A673 (cell line): ENCODE measurements at regions not wholly inside any gene's neighbourhood (a gene's known extent, or its start where the extent isn't known, plus 50 kb on each side); places are given as distances from the start of the nearest gene placed in this dataset.

Experiments
- EZH2 ChIP-seq: fragments of 200-600 bp; sonication (generic); IDR thresholded peaks from 2 replicates; pipeline ENCODE4 v1.6.1; 2017; ENCODE audit warnings: borderline replicate concordance, low read depth, mild to moderate bottlenecking, mixed read lengths, antibody characterized with exemption, low read length; ENCODE audit not compliant: poor library complexity, severe bottlenecking
- TF ChIP-seq, protein P1 (sequence below): fragments of 300-800, 200-600 bp; sonication (generic); conservative IDR thresholded peaks from 2 replicates; pipeline ENCODE4 v1.5.1; 2017; ENCODE audit warnings: low read depth, mild to moderate bottlenecking, antibody characterized with exemption, low read length, moderate library complexity, mixed read lengths

DNA sequence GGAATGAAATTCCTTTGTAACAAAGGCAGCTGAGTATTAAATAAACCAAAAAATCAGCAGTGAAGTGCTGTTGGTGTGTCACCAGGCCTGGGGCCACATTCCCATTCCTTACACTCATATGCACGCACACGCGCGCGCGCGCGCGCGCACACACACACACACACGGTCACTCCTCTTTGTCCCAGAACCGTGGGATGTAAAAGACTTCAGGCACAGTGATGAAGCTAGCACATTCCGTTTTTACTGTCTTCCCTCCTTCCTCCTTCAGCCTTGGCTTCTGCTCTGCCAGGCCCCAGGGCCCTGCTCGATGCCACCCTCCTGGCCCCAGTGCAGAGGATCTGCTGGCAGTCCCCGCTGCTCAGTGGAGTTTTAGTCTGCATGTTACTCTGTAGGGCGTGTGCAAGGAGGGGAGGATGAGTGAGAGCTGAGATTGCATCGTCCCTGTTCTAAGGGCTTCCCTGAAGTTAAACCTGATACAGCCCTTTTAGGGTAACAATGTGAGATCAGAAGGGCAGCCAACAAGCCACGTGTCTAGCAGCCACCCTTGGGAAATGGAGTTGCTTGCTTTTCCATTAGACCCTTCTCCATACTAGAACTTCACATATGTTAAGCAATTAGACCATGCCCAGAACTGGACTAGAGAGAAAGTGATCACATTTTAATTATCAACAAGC is 71.7 kb upstream of the WDR26 start:
- TF ChIP-seq, protein P1, sequence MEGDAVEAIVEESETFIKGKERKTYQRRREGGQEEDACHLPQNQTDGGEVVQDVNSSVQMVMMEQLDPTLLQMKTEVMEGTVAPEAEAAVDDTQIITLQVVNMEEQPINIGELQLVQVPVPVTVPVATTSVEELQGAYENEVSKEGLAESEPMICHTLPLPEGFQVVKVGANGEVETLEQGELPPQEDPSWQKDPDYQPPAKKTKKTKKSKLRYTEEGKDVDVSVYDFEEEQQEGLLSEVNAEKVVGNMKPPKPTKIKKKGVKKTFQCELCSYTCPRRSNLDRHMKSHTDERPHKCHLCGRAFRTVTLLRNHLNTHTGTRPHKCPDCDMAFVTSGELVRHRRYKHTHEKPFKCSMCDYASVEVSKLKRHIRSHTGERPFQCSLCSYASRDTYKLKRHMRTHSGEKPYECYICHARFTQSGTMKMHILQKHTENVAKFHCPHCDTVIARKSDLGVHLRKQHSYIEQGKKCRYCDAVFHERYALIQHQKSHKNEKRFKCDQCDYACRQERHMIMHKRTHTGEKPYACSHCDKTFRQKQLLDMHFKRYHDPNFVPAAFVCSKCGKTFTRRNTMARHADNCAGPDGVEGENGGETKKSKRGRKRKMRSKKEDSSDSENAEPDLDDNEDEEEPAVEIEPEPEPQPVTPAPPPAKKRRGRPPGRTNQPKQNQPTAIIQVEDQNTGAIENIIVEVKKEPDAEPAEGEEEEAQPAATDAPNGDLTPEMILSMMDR, result no peak
- TF ChIP-seq EZH2, result no peak
